ENCODE measurements at regions not wholly inside any gene's neighbourhood (a gene's known extent, or its start where the extent isn't known, plus 50 kb on each side); places are given as distances from the start of the nearest gene placed in this dataset.
A peak's percentile ranks its signal among the peaks of the same experiment; 100 is the strongest.
"Not testable (repeated sequence)": the region's sequence is repeated elsewhere in the genome, so short reads cannot be mapped to it uniquely, and the experiment has no call there.

GRCh38 chr1:94302497-94302896 lies 65.1 kb upstream of the ARHGAP29 start:
- no peak for DNase-seq (ENCODE audit: low read depth)

- no peak for DNase-seq (ENCODE audit: low read depth)
Measured at GRCh38 chr1:94301186-94301585, 63.8 kb upstream of the ARHGAP29 start.

- DNase-seq (ENCODE audit: low read depth), result no peak
Measured at GRCh38 chr1:94300731-94301130, 63.3 kb upstream of the ARHGAP29 start.

GRCh38 chr1:94299627-94300553 lies 62.5 kb upstream of the ARHGAP29 start:
- DNase-seq (ENCODE audit: low read depth), result peak; percentile 86

GRCh38 chr1:94298861-94299260 lies 61.5 kb upstream of the ARHGAP29 start:
- DNase-seq (ENCODE audit: low read depth), result no peak

- peak; percentile 69 for DNase-seq (ENCODE audit: low read depth)
Measured at GRCh38 chr1:94296018-94296417, 58.6 kb upstream of the ARHGAP29 start.

- DNase-seq (ENCODE audit: low read depth), result not testable (repeated sequence)
Measured at GRCh38 chr1:94292978-94293377, 55.6 kb upstream of the ARHGAP29 start.

- DNase-seq (ENCODE audit: low read depth), result not testable (repeated sequence)
Measured at GRCh38 chr1:94289244-94289643, 51.9 kb upstream of the ARHGAP29 start.

Measured in RPMI7951 (cell line).